Pancreas (tissue), 10 donors: ENCODE measurements at regions not wholly inside any gene's neighbourhood (a gene's known extent, or its start where the extent isn't known, plus 50 kb on each side); places are given as distances from the start of the nearest gene placed in this dataset.
A peak's percentile ranks its signal among the peaks of the same experiment; 100 is the strongest.

ENCODE experiments used
- ATAC-seq, 4 donors: fragments of 200-7000 bp; cut with Tn5 transposase; one replicate each; pipeline versions ENCODE4 v1.8.0 to v1.9.1; 2020; ENCODE audit warnings: mild to moderate bottlenecking in 4 of 4, moderate library complexity in 4 of 4
- DNase-seq, 6 donors: peaks; one replicate each; pipeline ENCODE4 v3.0.0-alpha.2; 2020
- FAIRE-seq: peaks from 2 replicates; lab custom pipeline; 2012; peaks lifted over from hg19 to GRCh38; lab: Jason Lieb, UNC
- H3K27ac ChIP-seq, 4 donors: fragments of 200-600 bp; sonication (generic); 1 replicate in 3 of 4; 2 replicates in 1 of 4; pipeline versions ENCODE4 v1.5.0 to v1.8.0; 2020
- H3K27me3 ChIP-seq, 4 donors: fragments of 200-600 bp; one replicate each; pipeline ENCODE4 v1.8.0; 2021
- H3K36me3 ChIP-seq, 3 donors: fragments of 200-600 bp; sonication (generic) in 1 of 3; one replicate each; pipeline versions ENCODE4 v1.5.0 to v1.8.0; 2020 to 2021
- H3K4me1 ChIP-seq, 3 donors: fragments of 200-600 bp; one replicate each; pipeline ENCODE4 v1.8.0; 2021
- H3K4me3 ChIP-seq, 4 donors: fragments of 200-600 bp; sonication (generic) in 2 of 4; one replicate each; pipeline versions ENCODE4 v1.5.0 to v1.8.0; 2020 to 2021
- H3K9me3 ChIP-seq, 4 donors: fragments of 200-600 bp; one replicate each; pipeline ENCODE4 v1.8.0; 2021
- WGBS, 2 donors: extraction: QIAGEN DNeasy Blood & Tissue Kit; methylation state at CpG; one replicate each; pipeline ENCODE4 v1.1.7; 2013; 5-methylcytosine and 5-hydroxymethylcytosine counted together
- intact Hi-C, 3 donors: fragments of 100-400 bp; cut with DNase I; formaldehyde crosslinking; loops; one replicate each; pipeline versions ENCODE4 v1.11.1 to v1.14.2; 2022
- TF ChIP-seq, protein P1 (sequence below), 4 donors: fragments of 200-600 bp; sonication (generic) in 3 of 4; IDR thresholded peaks; one replicate each; pipeline versions ENCODE4 v1.5.0 to v1.8.0; 2021; ENCODE audit warnings: antibody characterized with exemption in 4 of 4
- donor health status: healthy with polysubstance abuse.
- donor health status: DM: no; HTN: no; CAD: no; lungs with moderate emphysema.
- donor health status: DM: no; HTN: no; CAD: no.
- donor health status: control.
- donor health status: control.
- donor health status: Bipolar disorder and iron deficiency.
- donor health status: DM: yes; HTN: yes; CAD: no.
- donor health status: DM: no; HTN: no; CAD: no.
- donor health status: DM: no; HTN: no; CAD: no.
- donor health status: DM: yes; HTN: yes; CAD: no.

DNA sequence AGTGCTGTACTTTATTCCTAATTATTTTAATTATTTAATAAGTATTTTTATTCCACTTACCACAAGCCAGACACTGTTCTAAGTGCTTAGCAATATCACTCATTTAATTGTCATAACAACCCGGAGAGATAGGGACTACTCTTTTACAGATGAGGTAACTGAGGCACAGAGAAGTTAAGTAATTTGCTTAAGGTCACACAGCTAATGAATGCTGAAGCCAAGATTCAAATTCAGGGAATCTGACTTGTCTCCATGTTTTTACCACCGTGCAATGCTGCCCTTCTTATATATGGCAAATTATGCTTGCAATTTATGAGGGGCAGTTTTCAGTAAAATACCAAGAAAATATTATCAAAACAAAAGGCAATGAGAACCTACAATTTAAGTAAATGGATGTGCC, 168.4 kb upstream of the KIF2A start:
- Histone ChIP-seq H3K27me3 (no peaks in the 10 kb centered on the region), H3K36me3 (no peaks in the 10 kb centered on the region), H3K4me1 (no peaks in the 10 kb centered on the region), H3K27ac (no peak overlapping the region), H3K4me3 (no peak overlapping the region), H3K9me3 (no peaks in the 10 kb centered on the region)
- intact Hi-C loops, result no loop called here
- ATAC-seq, result no peak
- 65 to 68% methylated on average over 2 of the region's 2 CpGs for WGBS, 2 donors
- no peak for FAIRE-seq
- DNase-seq, result no peak
- TF ChIP-seq, protein P1, sequence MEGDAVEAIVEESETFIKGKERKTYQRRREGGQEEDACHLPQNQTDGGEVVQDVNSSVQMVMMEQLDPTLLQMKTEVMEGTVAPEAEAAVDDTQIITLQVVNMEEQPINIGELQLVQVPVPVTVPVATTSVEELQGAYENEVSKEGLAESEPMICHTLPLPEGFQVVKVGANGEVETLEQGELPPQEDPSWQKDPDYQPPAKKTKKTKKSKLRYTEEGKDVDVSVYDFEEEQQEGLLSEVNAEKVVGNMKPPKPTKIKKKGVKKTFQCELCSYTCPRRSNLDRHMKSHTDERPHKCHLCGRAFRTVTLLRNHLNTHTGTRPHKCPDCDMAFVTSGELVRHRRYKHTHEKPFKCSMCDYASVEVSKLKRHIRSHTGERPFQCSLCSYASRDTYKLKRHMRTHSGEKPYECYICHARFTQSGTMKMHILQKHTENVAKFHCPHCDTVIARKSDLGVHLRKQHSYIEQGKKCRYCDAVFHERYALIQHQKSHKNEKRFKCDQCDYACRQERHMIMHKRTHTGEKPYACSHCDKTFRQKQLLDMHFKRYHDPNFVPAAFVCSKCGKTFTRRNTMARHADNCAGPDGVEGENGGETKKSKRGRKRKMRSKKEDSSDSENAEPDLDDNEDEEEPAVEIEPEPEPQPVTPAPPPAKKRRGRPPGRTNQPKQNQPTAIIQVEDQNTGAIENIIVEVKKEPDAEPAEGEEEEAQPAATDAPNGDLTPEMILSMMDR (IDR thresholded peaks at IDR 0.05), result no peak

DNA sequence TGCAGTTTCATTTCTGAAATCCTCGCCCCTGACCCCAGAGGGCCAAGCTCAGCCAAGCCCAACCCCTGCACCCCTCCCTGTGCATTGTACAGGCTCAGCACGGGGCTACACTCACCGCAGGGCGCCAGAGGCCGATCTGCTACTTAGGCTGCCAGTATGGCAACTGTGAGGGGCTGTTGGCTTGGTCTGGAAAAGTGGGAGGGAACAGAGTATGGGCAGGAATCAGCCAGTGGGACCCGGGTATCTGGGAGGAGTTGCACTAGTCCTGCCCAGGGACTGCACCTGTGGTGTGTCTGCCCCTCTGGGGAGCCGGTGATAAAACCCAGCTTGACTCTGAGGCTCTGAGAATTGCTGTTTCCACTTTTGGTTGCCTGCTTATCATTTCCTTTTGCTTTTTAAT, 167.4 kb upstream of the KIF2A start:
- 63 to 64% methylated on average over 7 of the region's 7 CpGs for WGBS, 2 donors
- Histone ChIP-seq H3K27me3 (no peaks in the 10 kb centered on the region), H3K4me3 (no peak overlapping the region), H3K36me3 (no peaks in the 10 kb centered on the region), H3K27ac (no peak overlapping the region), H3K9me3 (no peaks in the 10 kb centered on the region), H3K4me1 (no peaks in the 10 kb centered on the region)
- ATAC-seq (no peak), FAIRE-seq (no peak), DNase-seq (no peak)
- TF ChIP-seq, protein P1 (IDR thresholded peaks at IDR 0.05), result no peak
- intact Hi-C loops, result no loop called here

DNA sequence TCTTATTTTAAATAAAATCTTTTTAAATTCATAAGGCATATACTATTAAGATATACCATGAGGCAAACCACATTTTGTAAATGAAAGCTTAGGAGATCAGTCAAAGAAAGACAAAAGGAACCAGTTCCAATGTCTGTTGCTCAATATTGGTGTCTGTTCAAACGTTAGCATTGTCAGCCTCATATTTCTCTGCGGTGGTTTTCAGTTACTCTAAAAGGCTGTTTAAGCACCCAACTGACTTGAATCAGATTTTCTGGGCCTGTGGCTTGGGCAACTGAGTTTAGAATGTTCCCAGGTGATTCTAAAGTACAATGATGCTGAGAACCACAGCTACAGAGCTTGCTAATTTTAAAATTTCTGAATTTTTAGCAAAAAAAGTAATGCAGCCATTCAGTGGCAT, 166.3 kb upstream of the KIF2A start:
- ATAC-seq (no peak), FAIRE-seq (no peak), DNase-seq (no peak)
- TF ChIP-seq, protein P1 (IDR thresholded peaks at IDR 0.05), result no peak
- no peak overlapping the region for H3K27ac ChIP-seq
- peaks cover 0 to 10% (median 8%) of the 10 kb centered on the region in 3 donors for H3K4me1 ChIP-seq
- 65 to 67% methylated on average over 2 of the region's 2 CpGs for WGBS, 2 donors
- no peaks in the 10 kb centered on the region for H3K36me3 ChIP-seq
- H3K9me3 ChIP-seq, result no peaks in the 10 kb centered on the region
- no peak overlapping the region for H3K4me3 ChIP-seq
- intact Hi-C loops, result no loop called here
- no peaks in the 10 kb centered on the region for H3K27me3 ChIP-seq

GRCh38 chr5:62142351-62142750, 163.7 kb upstream of the KIF2A start:
- 65 to 79% methylated on average over 4 of the region's 4 CpGs for WGBS, 2 donors
- Histone ChIP-seq H3K27me3 (no peaks in the 10 kb centered on the region), H3K27ac (no peak overlapping the region), H3K4me1 (peaks cover 0 to 10% (median 8%) of the 10 kb centered on the region in 3 donors), H3K36me3 (no peaks in the 10 kb centered on the region), H3K9me3 (no peaks in the 10 kb centered on the region), H3K4me3 (no peak overlapping the region)
- intact Hi-C loops, result no loop called here
- ATAC-seq (no peak), FAIRE-seq (no peak), DNase-seq (no peak)
- TF ChIP-seq, protein P1 (IDR thresholded peaks at IDR 0.05), result no peak

- Histone ChIP-seq H3K4me3 (no peak overlapping the region), H3K27me3 (no peaks in the 10 kb centered on the region), H3K4me1 (peaks cover 0 to 10% (median 8%) of the 10 kb centered on the region in 3 donors), H3K9me3 (no peaks in the 10 kb centered on the region), H3K36me3 (no peaks in the 10 kb centered on the region), H3K27ac (peak overlapping the region in 1 of 4 donors; percentile 18)
- FAIRE-seq, result no peak
- WGBS, 2 donors, result 6 to 7% methylated on average over 13 of the region's 13 CpGs
- intact Hi-C loops, result no loop called here
- peak; percentile 73 to 86 (median 84) for ATAC-seq
- TF ChIP-seq, protein P1 (IDR thresholded peaks at IDR 0.05), result peak in 2 of 4 donors; percentile 28 to 43
- no peak for DNase-seq
These were observed 162.5 kb upstream of the KIF2A start for GRCh38 chr5:62143268-62144229.
